HG03175 (cell line): ENCODE measurements at regions not wholly inside any gene's neighbourhood (a gene's known extent, or its start where the extent isn't known, plus 50 kb on each side); places are given as distances from the start of the nearest gene placed in this dataset.
"Not testable (repeated sequence)": the region's sequence is repeated elsewhere in the genome, so short reads cannot be mapped to it uniquely, and the experiment has no call there.

Experiments used
- ATAC-seq: cut with Tn5 transposase; IDR thresholded peaks from one replicate; pipeline ENCODE4 v1.9.1; 2021; ENCODE audit warnings: mild to moderate bottlenecking, moderate library complexity; ENCODE audit not compliant: unreplicated experiment

DNA sequence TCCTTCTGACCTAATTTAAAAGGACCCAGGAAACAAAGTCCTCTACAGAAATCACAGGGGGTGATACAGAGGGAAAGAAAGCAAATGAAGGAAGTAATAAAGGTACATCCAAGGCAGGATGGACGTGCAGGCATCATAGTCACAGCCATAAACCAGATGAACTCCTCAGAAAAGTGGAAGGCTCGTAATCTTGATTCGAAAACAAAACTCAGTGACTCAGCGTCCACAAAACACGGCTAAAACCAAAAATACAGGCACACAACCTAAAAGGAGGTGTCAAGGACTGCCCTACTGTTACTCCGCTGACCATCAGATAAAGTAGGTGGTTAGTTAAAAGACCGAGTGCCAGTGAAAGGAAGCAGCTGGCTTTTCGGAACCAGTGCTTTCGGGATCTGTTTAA lies 81.5 kb downstream of the TRIM69 start:
- ATAC-seq = not testable (repeated sequence)

DNA sequence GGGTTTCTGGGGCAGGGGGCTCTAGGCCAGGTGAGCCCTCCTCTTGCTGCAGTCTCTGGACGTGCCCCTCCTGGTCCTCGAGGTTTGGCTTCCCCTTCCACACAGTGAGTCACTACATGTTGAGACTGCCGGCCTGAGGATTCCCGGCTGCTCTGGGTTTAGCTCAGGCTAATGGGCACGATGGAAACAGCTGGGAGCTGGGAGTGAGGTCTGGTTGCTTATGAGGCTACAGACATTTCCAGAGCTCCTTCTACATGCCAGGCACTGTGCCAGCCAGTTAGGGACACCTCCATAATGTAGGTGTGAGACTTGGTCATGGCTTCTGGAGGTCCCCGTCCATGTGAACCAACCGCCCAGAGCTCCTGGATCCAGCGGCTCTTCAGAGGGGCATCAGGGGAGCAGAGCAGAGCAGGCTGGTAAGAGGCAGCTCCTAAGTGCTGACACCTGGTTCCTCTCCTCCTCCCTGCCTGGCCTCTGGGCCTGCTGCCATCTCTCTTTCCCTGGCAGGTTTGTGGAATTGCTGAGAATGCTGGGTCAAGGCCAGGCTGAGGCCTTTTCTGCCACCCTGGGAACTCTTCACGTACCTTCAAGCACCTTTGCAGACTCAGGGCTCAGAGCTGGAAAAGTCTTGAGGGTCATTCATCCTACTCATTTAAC lies 83.1 kb downstream of the TRIM69 start:
- not testable (repeated sequence) for ATAC-seq

DNA sequence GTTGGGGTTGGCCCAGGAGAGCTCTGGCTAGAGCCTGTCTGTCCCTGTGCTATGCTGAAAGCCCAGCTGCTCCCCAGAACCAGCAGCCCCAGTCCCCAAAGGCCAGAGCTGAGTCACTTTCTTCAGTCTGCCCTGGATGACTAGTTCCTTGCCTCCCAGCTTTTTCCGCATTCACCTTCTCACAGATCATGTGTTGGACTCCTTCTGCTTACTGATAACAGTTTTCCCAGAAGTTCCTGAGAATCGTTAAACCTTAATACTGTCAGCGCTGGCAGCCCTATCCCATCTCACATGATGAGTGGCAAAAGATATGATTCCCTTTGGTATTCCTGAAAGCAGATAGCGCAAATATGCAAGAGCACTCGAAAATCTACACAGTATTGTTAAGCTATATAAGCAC lies 84.2 kb downstream of the TRIM69 start:
- not testable (repeated sequence) for ATAC-seq

DNA sequence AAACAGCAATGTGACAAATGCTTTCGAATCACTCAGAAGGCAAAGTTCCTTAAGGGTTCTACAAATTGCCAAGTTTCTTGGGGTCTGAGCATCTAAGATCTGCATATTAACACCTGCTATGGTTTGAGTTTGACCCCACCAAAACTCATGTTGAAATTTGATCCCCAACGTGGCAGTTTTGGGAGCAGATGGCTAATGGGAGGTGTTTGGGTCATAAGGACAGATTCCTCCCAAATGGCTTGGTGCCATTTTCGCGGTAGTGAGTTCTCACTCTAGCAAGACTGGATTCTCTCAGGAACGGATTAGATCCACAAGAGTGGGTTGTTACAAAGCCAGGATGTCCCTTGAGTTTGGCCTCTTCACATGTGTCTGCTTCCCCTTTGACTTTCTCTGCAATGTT lies 84.6 kb downstream of the TRIM69 start:
- not testable (repeated sequence) for ATAC-seq

DNA sequence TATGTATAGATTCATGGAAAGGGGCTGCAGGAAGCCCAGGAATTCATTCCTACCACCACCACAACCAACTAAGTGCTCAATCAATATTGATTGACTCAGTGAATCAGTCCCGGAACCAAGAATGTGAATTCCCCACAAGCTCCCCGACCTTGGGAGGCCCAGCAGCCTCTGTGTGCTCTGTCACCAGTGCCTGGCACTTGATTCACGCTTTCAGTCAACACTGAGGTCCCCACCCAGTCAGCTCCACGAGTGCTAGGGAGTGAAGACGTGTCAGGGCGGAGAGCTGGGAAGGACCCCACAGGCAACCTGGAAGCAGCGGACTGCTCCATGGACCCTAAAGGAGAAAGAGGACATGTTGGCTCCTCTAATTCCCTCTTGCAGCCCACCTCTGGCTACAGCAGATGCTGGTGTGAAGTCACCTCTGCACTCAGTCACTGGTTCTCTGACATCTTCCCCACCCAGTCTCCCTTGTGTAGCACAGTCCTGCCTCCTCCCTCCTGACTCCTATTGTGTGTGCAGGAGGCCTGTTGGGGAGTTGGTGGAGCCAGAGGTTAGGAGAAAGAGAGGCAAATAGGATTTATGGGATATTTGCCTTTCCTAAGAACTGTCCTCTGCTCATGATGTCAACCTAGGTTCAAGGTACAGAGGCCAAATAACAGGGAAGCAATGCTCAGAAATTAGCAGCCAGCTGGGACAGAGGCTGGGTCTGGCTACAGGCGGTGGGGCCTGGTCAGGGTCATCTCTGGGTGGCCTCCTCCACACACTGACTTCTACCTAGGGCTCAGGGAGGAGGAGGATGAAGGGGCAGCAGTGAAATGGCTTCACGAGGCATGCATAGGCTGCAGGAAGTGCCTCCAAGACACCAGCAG lies 88.2 kb downstream of the TRIM69 start:
- not testable (repeated sequence) for ATAC-seq

DNA sequence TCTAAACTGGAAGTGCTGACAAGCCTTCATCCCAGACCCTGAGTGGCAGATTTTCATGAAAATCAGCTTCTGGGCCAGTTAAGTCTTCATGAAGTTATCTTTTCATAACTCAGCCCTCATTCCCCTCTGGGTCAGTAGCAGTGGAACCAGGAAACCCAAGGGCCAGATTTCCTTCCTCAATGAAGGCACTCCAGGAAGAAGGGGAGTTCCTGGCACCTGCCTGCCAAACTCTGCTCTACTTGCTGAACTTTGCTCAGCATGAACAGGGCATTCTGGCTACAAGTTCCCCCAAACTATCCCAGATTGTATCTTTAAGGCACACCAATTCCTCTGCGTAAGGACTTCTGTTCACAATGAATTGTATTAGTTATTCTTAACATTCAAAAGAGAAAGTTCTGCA lies 90.3 kb downstream of the TRIM69 start:
- ATAC-seq = not testable (repeated sequence)

DNA sequence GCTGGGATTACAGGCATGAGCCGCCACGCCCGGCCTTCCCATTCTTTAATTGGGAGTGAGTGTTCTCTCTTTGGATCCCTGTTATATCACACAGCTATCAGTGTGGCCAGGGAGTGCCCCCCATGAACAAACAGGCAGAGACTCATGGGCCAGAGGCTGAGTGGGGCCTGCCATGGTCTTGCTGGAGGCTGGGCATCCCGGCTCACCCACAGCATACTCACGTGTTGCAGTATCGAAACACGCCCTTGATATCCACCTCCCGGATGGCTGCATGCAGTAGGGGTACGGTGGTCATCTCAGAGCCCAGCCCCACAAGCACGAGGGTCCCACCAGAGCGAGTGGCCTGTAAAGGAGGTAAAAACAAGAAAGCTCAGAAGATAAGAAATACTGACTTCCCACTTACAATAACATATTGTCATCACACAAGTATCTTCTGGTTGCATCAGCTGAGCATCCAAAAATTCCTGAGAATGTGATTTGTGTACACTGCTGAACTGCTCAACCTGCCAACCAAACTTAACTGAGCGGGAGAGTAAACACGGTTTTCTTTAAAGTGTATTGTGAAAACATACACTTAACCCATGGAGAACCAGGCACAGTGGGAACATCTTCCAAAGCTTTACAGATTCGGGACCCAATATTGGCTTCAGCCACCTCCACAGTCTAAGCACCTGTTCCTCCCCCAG lies 92.0 kb downstream of the TRIM69 start:
- ATAC-seq = not testable (repeated sequence)

DNA sequence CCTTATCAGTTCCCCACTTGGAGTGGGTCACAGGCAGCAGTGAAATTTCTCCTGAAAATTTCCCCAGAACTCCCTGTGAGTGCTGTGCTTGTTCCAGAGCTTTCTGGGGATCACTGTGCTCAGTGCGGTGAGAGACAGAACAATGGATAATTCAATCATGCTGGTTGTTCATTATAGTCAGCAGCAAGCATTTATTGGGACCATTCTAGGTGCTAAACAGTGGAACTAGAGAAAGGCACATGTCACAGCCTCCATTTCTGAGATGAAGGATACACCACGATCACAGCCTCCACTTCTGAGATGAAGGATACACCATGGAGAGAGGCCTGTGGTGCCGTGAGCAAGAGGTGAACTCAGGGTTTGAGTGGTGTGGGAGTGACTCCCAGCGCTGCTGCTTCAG lies 92.8 kb downstream of the TRIM69 start:
- not testable (repeated sequence) for ATAC-seq

DNA sequence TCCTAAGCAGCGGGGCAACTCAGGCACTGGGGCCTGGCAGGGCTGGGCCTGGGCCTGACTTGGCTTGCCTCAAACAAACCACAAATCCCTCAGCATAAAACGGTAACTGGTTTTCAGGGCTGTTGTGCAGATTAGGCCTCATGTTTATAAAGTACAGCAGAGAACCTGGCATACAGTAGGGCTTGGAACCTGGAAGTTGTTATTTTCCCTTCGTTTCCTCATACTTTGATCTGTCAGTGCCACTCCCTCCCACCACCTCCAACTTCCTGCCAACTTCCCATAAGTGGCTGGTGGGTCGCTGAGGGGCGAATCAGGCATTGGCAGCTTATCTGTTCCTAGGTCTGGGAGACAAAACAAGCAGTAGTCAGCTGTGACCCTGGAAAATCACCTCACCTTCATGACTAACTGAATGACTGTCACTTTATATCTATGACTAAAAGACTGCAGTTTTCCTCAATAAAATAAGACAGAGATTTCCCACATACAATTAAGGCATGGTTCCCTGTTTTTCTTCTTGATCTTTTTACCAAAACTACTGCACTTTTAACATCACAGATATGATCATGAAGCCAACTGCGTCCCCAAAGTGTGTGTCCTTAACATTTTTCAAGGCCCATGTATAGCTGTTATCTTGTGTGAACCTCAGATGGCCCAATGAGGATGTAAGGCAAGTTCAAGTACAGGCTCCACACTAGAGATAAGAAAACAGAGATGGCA lies 94.5 kb downstream of the TRIM69 start:
- ATAC-seq = not testable (repeated sequence)

DNA sequence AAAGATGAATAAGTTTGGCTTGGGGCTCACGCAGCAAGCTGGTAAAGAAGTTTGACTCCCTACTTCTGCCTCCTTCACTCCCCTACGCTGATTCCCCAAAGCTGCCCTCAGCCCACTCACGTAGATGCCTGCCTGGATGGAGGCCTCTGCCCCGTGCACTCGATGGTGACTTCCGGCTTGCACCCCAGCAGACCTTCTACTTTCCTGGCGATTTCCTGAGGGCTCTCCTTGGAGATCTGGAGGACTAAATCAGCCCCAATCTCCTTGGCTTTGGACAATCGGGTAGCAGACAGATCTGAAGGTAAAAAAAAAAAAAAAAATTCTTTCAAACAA lies 95.0 kb downstream of the TRIM69 start:
- ATAC-seq = not testable (repeated sequence)

DNA sequence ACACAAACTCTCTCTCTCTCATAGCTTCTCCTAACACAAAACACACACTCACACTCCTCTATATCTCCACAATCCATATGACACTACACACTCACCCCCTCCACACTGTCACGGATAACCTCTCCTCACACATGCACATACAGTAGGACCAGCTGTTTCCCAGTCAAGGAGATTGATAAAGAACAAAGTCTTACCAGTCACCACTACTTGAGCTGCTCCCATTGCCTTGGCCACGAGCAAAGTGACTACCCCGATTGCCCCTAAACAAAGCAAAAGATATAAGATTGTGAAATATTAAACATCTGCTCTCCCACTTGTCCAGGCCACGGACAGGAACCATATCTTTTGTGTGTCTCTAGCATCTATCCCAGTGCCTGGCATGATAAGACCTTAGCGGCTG lies 95.8 kb downstream of the TRIM69 start:
- ATAC-seq = not testable (repeated sequence)

DNA sequence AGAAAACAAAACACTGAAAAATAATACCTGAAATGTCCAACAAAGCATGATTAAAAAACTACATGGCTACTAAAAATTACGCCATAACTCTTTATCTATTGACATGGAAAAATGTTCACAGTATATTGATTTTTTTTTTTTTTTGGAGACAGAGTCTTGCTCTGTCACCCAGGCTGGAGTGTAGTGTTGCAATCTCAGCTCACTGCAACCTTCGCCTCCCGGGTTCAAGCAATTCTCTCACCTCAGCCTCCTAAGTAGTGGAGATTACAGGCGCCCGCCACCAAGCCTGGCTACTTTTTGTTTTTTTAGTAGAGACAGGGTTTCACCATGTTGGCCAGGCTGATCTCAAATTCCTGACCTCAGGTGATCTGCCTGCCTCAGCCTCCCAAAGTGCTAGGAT lies 96.8 kb downstream of the TRIM69 start:
- not testable (repeated sequence) for ATAC-seq

DNA sequence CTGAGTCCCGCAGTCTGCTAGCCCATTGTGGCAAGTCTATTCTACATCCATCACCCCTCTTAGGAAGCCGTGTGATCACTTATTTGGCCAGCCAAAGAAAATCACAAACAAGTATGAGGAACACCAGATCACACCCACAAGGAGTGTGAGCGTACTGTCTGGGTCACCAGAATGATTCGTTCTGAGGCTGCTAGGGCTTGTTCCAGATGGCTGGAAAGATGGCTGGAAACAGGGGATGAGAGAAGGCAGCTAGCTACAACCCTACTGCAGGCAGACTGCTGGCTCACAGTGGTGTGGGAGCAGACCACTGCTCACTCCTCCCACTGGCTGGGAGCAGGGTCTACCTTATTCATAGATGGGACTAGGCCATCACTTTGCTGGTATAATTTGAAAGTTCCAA lies 97.4 kb downstream of the TRIM69 start:
- ATAC-seq = not testable (repeated sequence)

DNA sequence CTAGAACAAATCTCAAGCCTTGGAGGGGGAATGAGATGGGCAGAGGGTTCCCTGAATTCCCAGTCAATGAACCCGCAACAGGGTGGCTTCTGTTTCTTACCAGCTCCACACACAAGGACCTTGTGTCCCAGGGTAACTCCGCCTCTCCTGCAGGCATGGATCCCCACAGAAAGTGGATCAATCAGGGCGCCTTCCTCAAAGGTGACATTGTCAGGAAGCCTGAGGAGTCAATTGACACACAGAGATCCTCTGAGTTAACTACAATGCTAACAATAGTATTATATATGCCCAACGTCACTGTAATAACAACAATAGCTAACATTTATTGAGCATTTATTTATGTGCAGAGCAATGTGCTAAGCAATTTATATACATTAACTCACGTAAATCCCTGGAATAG lies 98.8 kb downstream of the TRIM69 start:
- ATAC-seq = not testable (repeated sequence)

DNA sequence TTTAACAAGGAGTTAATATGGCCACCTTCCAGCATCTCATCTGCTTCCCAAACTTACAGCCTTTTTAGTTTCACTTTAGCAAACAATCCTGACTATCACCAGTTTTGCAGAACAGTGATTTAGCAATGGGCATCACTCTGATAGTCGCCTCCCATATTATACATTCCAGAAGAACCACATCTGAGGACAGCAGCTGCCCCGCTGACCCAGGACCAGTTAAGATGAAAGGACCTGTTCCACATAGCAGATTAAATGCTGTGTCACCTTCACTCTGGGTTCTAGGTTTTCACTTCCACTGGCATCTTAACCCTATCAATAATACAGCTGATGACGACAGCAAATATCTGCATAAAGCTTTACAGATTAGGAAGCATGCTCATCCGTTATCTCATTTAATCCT lies 99.8 kb downstream of the TRIM69 start:
- no peak for ATAC-seq

DNA sequence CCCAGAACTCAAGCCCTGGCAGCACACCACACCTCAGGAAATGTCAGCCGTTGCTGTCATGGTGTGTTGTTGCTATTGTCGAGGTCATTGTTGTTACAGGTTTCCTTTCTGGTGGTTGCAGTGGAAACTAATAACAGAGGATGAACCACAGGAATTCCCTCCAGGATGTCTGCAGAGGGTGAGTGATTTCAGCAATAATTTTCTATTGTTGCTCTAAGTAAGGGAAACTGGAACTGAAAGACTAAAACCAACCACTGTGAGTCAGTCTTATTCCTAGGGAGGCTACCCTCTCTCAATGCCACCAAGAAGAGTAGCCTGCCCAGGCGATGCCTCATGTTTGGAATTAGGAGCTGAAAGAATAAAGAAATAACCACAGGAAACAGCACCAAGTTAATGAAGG lies 102.6 kb downstream of the TRIM69 start:
- ATAC-seq = not testable (repeated sequence)

DNA sequence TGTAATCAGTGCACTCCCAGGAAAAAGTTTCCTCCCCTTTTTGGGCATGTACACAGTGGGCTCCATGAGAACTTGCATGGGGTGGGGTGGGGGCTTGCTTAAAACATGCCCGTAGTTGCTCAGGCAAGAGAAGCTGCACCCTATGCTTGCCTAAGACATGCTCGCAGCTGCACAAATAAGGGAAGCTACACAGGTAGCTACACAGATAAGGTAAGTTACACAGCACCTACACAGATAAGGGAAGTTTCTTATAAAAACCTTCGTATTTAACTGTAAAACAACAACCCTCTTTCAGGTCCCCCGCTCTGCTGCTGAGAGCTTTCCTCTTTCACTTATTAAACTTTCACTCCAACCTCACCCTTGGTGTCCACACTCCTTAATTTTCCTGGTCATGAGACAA lies 105.4 kb downstream of the TRIM69 start:
- not testable (repeated sequence) for ATAC-seq

DNA sequence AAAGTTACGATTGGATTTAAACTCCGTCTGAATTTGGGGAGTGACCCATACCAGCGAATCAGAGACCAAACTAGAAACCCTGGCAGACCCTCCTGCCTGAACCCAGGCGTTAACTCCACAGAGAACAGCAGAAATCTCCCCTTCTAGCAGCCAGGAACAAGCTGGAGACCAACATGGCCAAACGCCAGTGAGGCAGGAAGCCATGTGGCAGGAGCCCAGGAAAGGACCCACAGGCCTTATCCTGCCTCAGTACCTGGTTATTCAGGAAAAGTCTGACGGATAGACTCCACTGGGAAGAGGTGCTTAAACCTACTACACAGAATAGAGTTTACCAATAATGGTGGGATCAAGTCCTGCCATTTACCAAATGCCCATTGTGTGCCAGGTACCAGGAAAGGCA lies 106.6 kb downstream of the TRIM69 start:
- not testable (repeated sequence) for ATAC-seq

DNA sequence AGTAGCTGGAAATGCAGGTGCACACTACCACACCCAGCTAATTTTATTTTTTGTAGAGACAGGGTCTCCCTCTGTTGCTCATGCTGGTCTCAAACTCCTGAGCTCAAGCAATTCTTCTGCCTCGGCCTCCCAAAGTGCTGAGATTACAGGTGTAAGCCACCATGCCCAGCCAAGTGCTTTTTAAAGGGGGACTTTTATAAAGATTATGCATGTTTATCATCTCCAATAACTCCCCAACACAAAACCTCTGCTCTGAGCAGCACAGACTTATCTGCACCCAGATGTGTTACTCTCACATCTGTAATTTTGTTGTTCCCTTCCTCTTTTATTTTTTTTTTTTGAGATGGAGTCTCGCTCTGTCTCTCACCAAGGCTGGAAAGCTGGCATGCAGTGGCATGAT lies 108.6 kb downstream of the TRIM69 start:
- not testable (repeated sequence) for ATAC-seq

DNA sequence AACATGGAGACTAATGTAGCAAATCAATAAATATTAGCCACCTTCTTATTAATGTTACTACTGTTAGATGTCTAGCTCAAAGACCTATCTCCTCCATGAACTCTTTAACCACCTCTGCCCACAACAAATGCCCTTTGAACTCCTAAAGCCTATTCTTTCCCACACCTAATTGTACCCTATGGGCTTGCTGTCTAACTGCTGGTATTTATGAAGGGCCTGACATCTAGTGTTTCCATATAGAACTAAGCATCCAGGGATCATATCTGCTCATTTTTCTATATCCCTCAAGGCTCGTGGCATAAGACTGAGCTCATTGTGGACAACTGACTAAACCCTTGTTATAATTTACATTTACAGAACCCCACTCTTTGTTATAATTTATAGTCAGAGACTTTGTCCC lies 109.8 kb downstream of the TRIM69 start:
- ATAC-seq = not testable (repeated sequence)

DNA sequence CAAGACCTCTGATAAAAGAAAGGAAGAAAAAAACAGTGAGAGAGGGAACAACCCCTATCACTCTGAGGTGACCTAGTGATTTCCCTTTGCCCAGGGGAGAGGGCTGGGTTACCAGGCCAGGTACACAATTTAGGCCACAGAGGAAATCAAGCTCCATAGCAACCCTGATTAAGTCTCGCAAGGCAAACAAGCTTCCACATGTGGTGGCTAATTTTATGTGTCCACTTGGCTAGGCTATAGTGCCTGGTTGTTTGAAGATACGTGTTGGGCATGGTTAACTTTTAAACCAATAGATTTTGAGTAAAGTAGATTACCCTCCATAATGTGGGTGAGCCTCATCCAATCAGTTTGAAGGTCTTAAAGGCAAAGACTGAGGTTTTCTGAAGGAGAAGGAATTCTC lies 108.9 kb upstream of the TERB2 start:
- not testable (repeated sequence) for ATAC-seq
